NCI-H1930 (cell line): ENCODE measurements at regions not wholly inside any gene's neighbourhood (a gene's known extent, or its start where the extent isn't known, plus 50 kb on each side); places are given as distances from the start of the nearest gene placed in this dataset.

ENCODE experiments used
- DNase-seq, 2 experiments: peaks; one replicate each; lab custom pipeline; 2025; lab: John Stamatoyannopoulos, UW

GRCh38 chr15:93235926-93236780 lies 147.1 kb upstream of the RGMA start:
- DNase-seq: no peak

GRCh38 chr15:93235269-93235668 lies 146.3 kb upstream of the RGMA start:
- DNase-seq: no peak

- no peak for DNase-seq
Observed at GRCh38 chr15:93233710-93234109, 144.7 kb upstream of the RGMA start.

- DNase-seq: no peak
Observed at GRCh38 chr15:93232845-93233244, 143.8 kb upstream of the RGMA start.

- no peak for DNase-seq
Observed at GRCh38 chr15:93231994-93232393, 143.0 kb upstream of the RGMA start.

- DNase-seq: no peak
Observed at GRCh38 chr15:93231261-93231925, 142.4 kb upstream of the RGMA start.

GRCh38 chr15:93228546-93228945 lies 139.5 kb upstream of the RGMA start:
- DNase-seq: no peak

GRCh38 chr15:93223803-93224202 lies 134.8 kb upstream of the RGMA start:
- DNase-seq: no peak

- DNase-seq: no peak
Observed at GRCh38 chr15:93221759-93222158, 132.7 kb upstream of the RGMA start.

- no peak for DNase-seq
Observed at GRCh38 chr15:93219859-93220420, 130.9 kb upstream of the RGMA start.

GRCh38 chr15:93217343-93217742 lies 128.3 kb upstream of the RGMA start:
- no peak for DNase-seq

- no peak for DNase-seq
Observed at GRCh38 chr15:93214106-93214505, 125.1 kb upstream of the RGMA start.

- no peak for DNase-seq
Observed at GRCh38 chr15:93213281-93213680, 124.3 kb upstream of the RGMA start.

GRCh38 chr15:93212578-93212977 lies 123.6 kb upstream of the RGMA start:
- no peak for DNase-seq

GRCh38 chr15:93210995-93211394 lies 122.0 kb upstream of the RGMA start:
- DNase-seq: no peak

- no peak for DNase-seq
Observed at GRCh38 chr15:93209690-93210445, 120.9 kb upstream of the RGMA start.

GRCh38 chr15:93206893-93207292 lies 117.9 kb upstream of the RGMA start:
- DNase-seq: no peak

GRCh38 chr15:93205413-93205812 lies 116.4 kb upstream of the RGMA start:
- DNase-seq: no peak

GRCh38 chr15:93203036-93203435 lies 114.0 kb upstream of the RGMA start:
- DNase-seq: no peak

- DNase-seq: no peak
Observed at GRCh38 chr15:93202405-93202804, 113.4 kb upstream of the RGMA start.

GRCh38 chr15:93201940-93202339 lies 112.9 kb upstream of the RGMA start:
- DNase-seq: no peak

GRCh38 chr15:93200837-93201226 lies 111.8 kb upstream of the RGMA start:
- no peak for DNase-seq
